Ishikawa (cell line): ENCODE measurements at regions not wholly inside any gene's neighbourhood (a gene's known extent, or its start where the extent isn't known, plus 50 kb on each side); places are given as distances from the start of the nearest gene placed in this dataset.

Experiments used
- CEBPB ChIP-seq: IDR thresholded peaks from 2 replicates; pipeline ENCODE4 v1.6.1; 2012
- CREB1 ChIP-seq: IDR thresholded peaks from 2 replicates; pipeline ENCODE4 v1.6.1; 2012; ENCODE audit warnings: low read depth
- EGR1 ChIP-seq: IDR thresholded peaks from 2 replicates; pipeline ENCODE4 v1.6.1; 2012
- EP300 ChIP-seq: IDR thresholded peaks from 2 replicates; pipeline ENCODE4 v1.6.1; 2012; ENCODE audit warnings: borderline replicate concordance
- MAX ChIP-seq: IDR thresholded peaks from 2 replicates; pipeline ENCODE4 v1.6.1; 2012
- NFIC ChIP-seq: IDR thresholded peaks from 2 replicates; pipeline ENCODE4 v1.6.1; 2012
- RAD21 ChIP-seq: IDR thresholded peaks from 2 replicates; pipeline ENCODE4 v1.6.1; 2012; ENCODE audit warnings: low read depth
- REST ChIP-seq: IDR thresholded peaks from 2 replicates; pipeline ENCODE4 v1.6.1; 2012; ENCODE audit warnings: low read depth, mild to moderate bottlenecking
- TAF1 ChIP-seq: IDR thresholded peaks from 2 replicates; pipeline ENCODE4 v1.6.1; 2012; ENCODE audit warnings: low read depth, mild to moderate bottlenecking
- TCF12 ChIP-seq: IDR thresholded peaks from 2 replicates; pipeline ENCODE4 v1.6.1; 2012; ENCODE audit warnings: low read depth
- YY1 ChIP-seq: IDR thresholded peaks from 2 replicates; pipeline ENCODE4 v1.6.1; 2012; ENCODE audit warnings: low read depth
- ZBTB7A ChIP-seq: IDR thresholded peaks from 2 replicates; pipeline ENCODE4 v1.6.1; 2012; ENCODE audit warnings: low read depth

GRCh38 chr1:63051356-63051755 lies 267.4 kb downstream of the ATG4C start:
- TF ChIP-seq REST (no peak), TAF1 (no peak), MAX (no peak), YY1 (no peak), CREB1 (no peak), EP300 (no peak), NFIC (no peak), CEBPB (no peak), RAD21 (no peak), EGR1 (no peak), ZBTB7A (no peak), TCF12 (no peak)
